ENCODE measurements at regions not wholly inside any gene's neighbourhood (a gene's known extent, or its start where the extent isn't known, plus 50 kb on each side); places are given as distances from the start of the nearest gene placed in this dataset.

GRCh38 chr11:116202922-116203321 lies 569.9 kb downstream of the BUD13 start:
- H3K4me2 ChIP-seq (ENCODE audit: low read length): no peak overlapping the region
- no peak overlapping the region for H3K27ac ChIP-seq (ENCODE audit: low read depth, low read length)
- no peaks in the 10 kb centered on the region for H3K4me1 ChIP-seq (ENCODE audit: control insufficient read depth, low read length)
- no peaks in the 10 kb centered on the region for H3K9me2 ChIP-seq (replicated peaks; ENCODE audit: control insufficient read depth, low read length)
- H3K79me2 ChIP-seq (ENCODE audit: control insufficient read depth, low read length): no peaks in the 10 kb centered on the region
- no peak overlapping the region for H3K4me3 ChIP-seq (ENCODE audit: low read length)
- H3K9me3 ChIP-seq (ENCODE audit: control insufficient read depth, insufficient read depth, low read length): no peaks in the 10 kb centered on the region
- H3K36me3 ChIP-seq (ENCODE audit: control insufficient read depth, low read length): no peaks in the 10 kb centered on the region
- H4K20me1 ChIP-seq (ENCODE audit: control insufficient read depth, insufficient read depth, low read depth, low read length): no peaks in the 10 kb centered on the region
- H3K27me3 ChIP-seq (ENCODE audit: control insufficient read depth, low read length): peaks cover 4% of the 10 kb centered on the region; the same call in 1 of the 2 replicates
- no peaks in the 10 kb centered on the region for H3F3A ChIP-seq (ENCODE audit: control insufficient read depth, insufficient read depth)
- TF ChIP-seq CTCF (IDR thresholded peaks at IDR 0.05; ENCODE audit: low read depth, low read length, poor library complexity, severe bottlenecking) (no peak), EZH2phosphoT487 (IDR thresholded peaks at IDR 0.05; ENCODE audit: borderline replicate concordance, low read length) (no peak)

- TF ChIP-seq EZH2phosphoT487 (IDR thresholded peaks at IDR 0.05; ENCODE audit: borderline replicate concordance, low read length) (no peak), CTCF (IDR thresholded peaks at IDR 0.05; ENCODE audit: low read depth, low read length, poor library complexity, severe bottlenecking) (no peak)
- H3K4me1 ChIP-seq (ENCODE audit: control insufficient read depth, low read length): no peaks in the 10 kb centered on the region
- no peak overlapping the region for H3K4me2 ChIP-seq (ENCODE audit: low read length)
- no peaks in the 10 kb centered on the region for H3K36me3 ChIP-seq (ENCODE audit: control insufficient read depth, low read length)
- H3K79me2 ChIP-seq (ENCODE audit: control insufficient read depth, low read length): no peaks in the 10 kb centered on the region
- H3K27me3 ChIP-seq (ENCODE audit: control insufficient read depth, low read length): peaks cover 4% of the 10 kb centered on the region; the same call in 1 of the 2 replicates
- H3K9me3 ChIP-seq (ENCODE audit: control insufficient read depth, insufficient read depth, low read length): no peaks in the 10 kb centered on the region
- H3K27ac ChIP-seq (ENCODE audit: low read depth, low read length): no peak overlapping the region
- H3K4me3 ChIP-seq (ENCODE audit: low read length): no peak overlapping the region
- no peaks in the 10 kb centered on the region for H4K20me1 ChIP-seq (ENCODE audit: control insufficient read depth, insufficient read depth, low read depth, low read length)
- no peaks in the 10 kb centered on the region for H3K9me2 ChIP-seq (replicated peaks; ENCODE audit: control insufficient read depth, low read length)
- no peaks in the 10 kb centered on the region for H3F3A ChIP-seq (ENCODE audit: control insufficient read depth, insufficient read depth)
Observed at GRCh38 chr11:116200564-116200963, 572.2 kb downstream of the BUD13 start.

- no peak overlapping the region for H3K4me2 ChIP-seq (ENCODE audit: low read length)
- H3K27me3 ChIP-seq (ENCODE audit: control insufficient read depth, low read length): peaks cover 4% of the 10 kb centered on the region; the same call in 1 of the 2 replicates
- no peaks in the 10 kb centered on the region for H4K20me1 ChIP-seq (ENCODE audit: control insufficient read depth, insufficient read depth, low read depth, low read length)
Observed at GRCh38 chr11:116199182-116199581, 573.6 kb downstream of the BUD13 start.

More at GRCh38 chr11:116199182-116199581, 573.6 kb downstream of the BUD13 start:
- TF ChIP-seq CTCF (IDR thresholded peaks at IDR 0.05; ENCODE audit: low read depth, low read length, poor library complexity, severe bottlenecking) (no peak), EZH2phosphoT487 (IDR thresholded peaks at IDR 0.05; ENCODE audit: borderline replicate concordance, low read length) (no peak)
- H3F3A ChIP-seq (ENCODE audit: control insufficient read depth, insufficient read depth): no peaks in the 10 kb centered on the region
- H3K79me2 ChIP-seq (ENCODE audit: control insufficient read depth, low read length): no peaks in the 10 kb centered on the region
- no peaks in the 10 kb centered on the region for H3K9me3 ChIP-seq (ENCODE audit: control insufficient read depth, insufficient read depth, low read length)
- no peaks in the 10 kb centered on the region for H3K9me2 ChIP-seq (replicated peaks; ENCODE audit: control insufficient read depth, low read length)
- no peaks in the 10 kb centered on the region for H3K36me3 ChIP-seq (ENCODE audit: control insufficient read depth, low read length)
- H3K27ac ChIP-seq (ENCODE audit: low read depth, low read length): no peak overlapping the region
- no peak overlapping the region for H3K4me3 ChIP-seq (ENCODE audit: low read length)
- no peaks in the 10 kb centered on the region for H3K4me1 ChIP-seq (ENCODE audit: control insufficient read depth, low read length)

Data from DOHH2 (cell line).